ACC112 (cell line): ENCODE measurements at regions not wholly inside any gene's neighbourhood (a gene's known extent, or its start where the extent isn't known, plus 50 kb on each side); places are given as distances from the start of the nearest gene placed in this dataset.

ENCODE experiments used
- H2AFZ ChIP-seq: fragments of 200-600 bp; sonication (generic); one replicate; pipeline ENCODE4 v1.6.0; 2017; ENCODE audit warnings: antibody characterized with exemption, low read length; ENCODE audit not compliant: unreplicated experiment
- H3K27ac ChIP-seq: fragments of 200-600 bp; sonication (generic); 2 replicates; pipeline ENCODE4 v1.5.1; 2014; ENCODE audit warnings: low read depth, mild to moderate bottlenecking, antibody characterized with exemption, low read length, moderate library complexity
- H3K27me3 ChIP-seq: fragments of 200-600 bp; sonication (generic); 2 replicates; pipeline ENCODE4 v1.6.1; 2014; ENCODE audit warnings: mild to moderate bottlenecking, antibody characterized with exemption, low read length, moderate library complexity, mixed read lengths; ENCODE audit not compliant: insufficient read depth
- H3K36me3 ChIP-seq: fragments of 200-600 bp; sonication (generic); 2 replicates; pipeline ENCODE4 v1.6.1; 2016; ENCODE audit warnings: mild to moderate bottlenecking, antibody characterized with exemption, low read length, moderate library complexity, mixed read lengths; ENCODE audit not compliant: insufficient read depth
- H3K4me1 ChIP-seq: fragments of 200-600 bp; sonication (generic); one replicate; pipeline ENCODE4 v1.6.1; 2016; ENCODE audit warnings: low read length, mixed read lengths; ENCODE audit not compliant: insufficient read depth, unreplicated experiment, control insufficient read depth
- H3K4me3 ChIP-seq: fragments of 200-600 bp; sonication (generic); 2 replicates; pipeline ENCODE4 v1.5.1; 2014; ENCODE audit warnings: mild to moderate bottlenecking, low read depth, low read length
- H3K79me2 ChIP-seq: fragments of 200-600 bp; sonication (generic); one replicate; pipeline ENCODE4 v1.6.0; 2016; ENCODE audit warnings: low read length; ENCODE audit not compliant: control insufficient read depth, unreplicated experiment, insufficient read depth

GRCh38 chr2:10504994-10505820 lies 57.1 kb upstream of the ODC1 start:
- Histone ChIP-seq H3K27me3 (no peaks in the 10 kb centered on the region), H3K27ac (no peak overlapping the region), H2AFZ (no peak overlapping the region)

GRCh38 chr2:10504370-10504993 lies 56.4 kb upstream of the ODC1 start:
- Histone ChIP-seq H3K27ac (no peak overlapping the region), H3K79me2 (no peaks in the 10 kb centered on the region), H2AFZ (no peak overlapping the region), H3K4me1 (no peaks in the 10 kb centered on the region), H3K4me3 (no peak overlapping the region), H3K36me3 (no peaks in the 10 kb centered on the region), H3K27me3 (no peaks in the 10 kb centered on the region)

More at GRCh38 chr2:10504994-10505820, 57.1 kb upstream of the ODC1 start:
- Histone ChIP-seq H3K36me3 (no peaks in the 10 kb centered on the region), H3K79me2 (no peaks in the 10 kb centered on the region), H3K4me3 (no peak overlapping the region), H3K4me1 (no peaks in the 10 kb centered on the region)

GRCh38 chr2:10502803-10503107 lies 54.6 kb upstream of the ODC1 start:
- no peaks in the 10 kb centered on the region for H3K79me2 ChIP-seq
- H3K36me3 ChIP-seq: no peaks in the 10 kb centered on the region
- no peak overlapping the region for H3K27ac ChIP-seq
- no peak overlapping the region for H3K4me3 ChIP-seq
- no peaks in the 10 kb centered on the region; the same call in 1 of the 2 replicates for H3K27me3 ChIP-seq
- H2AFZ ChIP-seq: no peak overlapping the region
- peaks cover 6% of the 10 kb centered on the region for H3K4me1 ChIP-seq

GRCh38 chr2:10501980-10502802 lies 54.1 kb upstream of the ODC1 start:
- Histone ChIP-seq H3K79me2 (no peaks in the 10 kb centered on the region), H3K4me3 (no peak overlapping the region), H3K4me1 (peaks cover 8% of the 10 kb centered on the region), H3K27me3 (no peaks in the 10 kb centered on the region; the same call in 1 of the 2 replicates), H2AFZ (no peak overlapping the region), H3K27ac (no peak overlapping the region), H3K36me3 (no peaks in the 10 kb centered on the region)

- Histone ChIP-seq H3K27ac (no peak overlapping the region), H3K27me3 (no peaks in the 10 kb centered on the region; the same call in 1 of the 2 replicates), H2AFZ (no peak overlapping the region), H3K4me1 (peaks cover 8% of the 10 kb centered on the region), H3K79me2 (no peaks in the 10 kb centered on the region), H3K36me3 (no peaks in the 10 kb centered on the region), H3K4me3 (no peak overlapping the region)
These were observed 53.4 kb upstream of the ODC1 start for GRCh38 chr2:10501451-10501961.

GRCh38 chr2:10500601-10501361 lies 52.7 kb upstream of the ODC1 start:
- no peak overlapping the region for H3K27ac ChIP-seq
- no peaks in the 10 kb centered on the region; the same call in 1 of the 2 replicates for H3K27me3 ChIP-seq

GRCh38 chr2:10499911-10500521 lies 51.9 kb upstream of the ODC1 start:
- Histone ChIP-seq H3K27ac (no peak overlapping the region), H3K27me3 (peaks cover 3% of the 10 kb centered on the region; the same call in 1 of the 2 replicates), H3K4me1 (peaks cover 8% of the 10 kb centered on the region), H3K4me3 (no peak overlapping the region), H3K79me2 (no peaks in the 10 kb centered on the region), H3K36me3 (no peaks in the 10 kb centered on the region), H2AFZ (no peak overlapping the region)

More at GRCh38 chr2:10500601-10501361, 52.7 kb upstream of the ODC1 start:
- H3K4me1 ChIP-seq: peaks cover 8% of the 10 kb centered on the region
- no peaks in the 10 kb centered on the region for H3K36me3 ChIP-seq
- H3K79me2 ChIP-seq: no peaks in the 10 kb centered on the region
- no peak overlapping the region for H2AFZ ChIP-seq
- H3K4me3 ChIP-seq: no peak overlapping the region

- no peaks in the 10 kb centered on the region for H3K36me3 ChIP-seq
- H3K27ac ChIP-seq: no peak overlapping the region
- H3K4me1 ChIP-seq: peaks cover 11% of the 10 kb centered on the region
- H3K27me3 ChIP-seq: peaks cover 3% of the 10 kb centered on the region; the same call in 1 of the 2 replicates
- H2AFZ ChIP-seq: no peak overlapping the region
- H3K79me2 ChIP-seq: no peaks in the 10 kb centered on the region
- H3K4me3 ChIP-seq: no peak overlapping the region
These were observed 51.3 kb upstream of the ODC1 start for GRCh38 chr2:10499275-10499907.

GRCh38 chr2:10498525-10499274 lies 50.6 kb upstream of the ODC1 start:
- Histone ChIP-seq H2AFZ (no peak overlapping the region), H3K4me1 (peaks cover 18% of the 10 kb centered on the region), H3K36me3 (no peaks in the 10 kb centered on the region), H3K79me2 (no peaks in the 10 kb centered on the region), H3K27me3 (peaks cover 3% of the 10 kb centered on the region; the same call in 1 of the 2 replicates), H3K4me3 (no peak overlapping the region), H3K27ac (no peak overlapping the region)
